ENCODE measurements at regions not wholly inside any gene's neighbourhood (a gene's known extent, or its start where the extent isn't known, plus 50 kb on each side); places are given as distances from the start of the nearest gene placed in this dataset.
A peak's percentile ranks its signal among the peaks of the same experiment; 100 is the strongest.
"Not testable (repeated sequence)": the region's sequence is repeated elsewhere in the genome, so short reads cannot be mapped to it uniquely, and the experiment has no call there.

GRCh38 chr18:34480162-34480700 is 229.9 kb upstream of the DTNA start:
- no peak for DNase-seq (ENCODE audit: low read depth in 2 of 2)

- no peak for DNase-seq (ENCODE audit: low read depth in 2 of 2)
These were observed 227.9 kb upstream of the DTNA start for GRCh38 chr18:34482204-34482603.

- no peak for DNase-seq (ENCODE audit: low read depth in 2 of 2)
These were observed 226.9 kb upstream of the DTNA start for GRCh38 chr18:34483198-34483597.

GRCh38 chr18:34491719-34492118 is 218.4 kb upstream of the DTNA start:
- no peak for DNase-seq (ENCODE audit: low read depth in 2 of 2)

- no peak for DNase-seq (ENCODE audit: low read depth in 2 of 2)
These were observed 217.4 kb upstream of the DTNA start for GRCh38 chr18:34492652-34493051.

- DNase-seq (ENCODE audit: low read depth in 2 of 2): peak; percentile 31 to 34
These were observed 217.0 kb upstream of the DTNA start for GRCh38 chr18:34493099-34493544.

GRCh38 chr18:34493566-34494358 is 216.3 kb upstream of the DTNA start:
- no peak for DNase-seq (ENCODE audit: low read depth in 2 of 2)

- DNase-seq (ENCODE audit: low read depth in 2 of 2): no peak
These were observed 215.8 kb upstream of the DTNA start for GRCh38 chr18:34494359-34494696.

- no peak for DNase-seq (ENCODE audit: low read depth in 2 of 2)
These were observed 214.6 kb upstream of the DTNA start for GRCh38 chr18:34495506-34495905.

GRCh38 chr18:34501553-34501952 is 208.5 kb upstream of the DTNA start:
- no peak for DNase-seq (ENCODE audit: low read depth in 2 of 2)

- DNase-seq (ENCODE audit: low read depth in 2 of 2): no peak
These were observed 203.9 kb upstream of the DTNA start for GRCh38 chr18:34506198-34506597.

GRCh38 chr18:34509163-34509562 is 200.9 kb upstream of the DTNA start:
- no peak for DNase-seq (ENCODE audit: low read depth in 2 of 2)

- DNase-seq (ENCODE audit: low read depth in 2 of 2): no peak
These were observed 200.1 kb upstream of the DTNA start for GRCh38 chr18:34509879-34510586.

GRCh38 chr18:34510926-34511325 is 199.2 kb upstream of the DTNA start:
- DNase-seq (ENCODE audit: low read depth in 2 of 2): no peak

- no peak for DNase-seq (ENCODE audit: low read depth in 2 of 2)
These were observed 198.7 kb upstream of the DTNA start for GRCh38 chr18:34511435-34511834.

- no peak for DNase-seq (ENCODE audit: low read depth in 2 of 2)
These were observed 198.2 kb upstream of the DTNA start for GRCh38 chr18:34511879-34512278.

- no peak for DNase-seq (ENCODE audit: low read depth in 2 of 2)
These were observed 195.9 kb upstream of the DTNA start for GRCh38 chr18:34514238-34514637.

- DNase-seq (ENCODE audit: low read depth in 2 of 2): no peak
These were observed 195.1 kb upstream of the DTNA start for GRCh38 chr18:34514957-34515356.

- DNase-seq (ENCODE audit: low read depth in 2 of 2): not testable (repeated sequence)
These were observed 193.7 kb upstream of the DTNA start for GRCh38 chr18:34516355-34516754.

GRCh38 chr18:34516996-34517395 is 193.1 kb upstream of the DTNA start:
- not testable (repeated sequence) for DNase-seq (ENCODE audit: low read depth in 2 of 2)

GRCh38 chr18:34521040-34521439 is 189.1 kb upstream of the DTNA start:
- DNase-seq (ENCODE audit: low read depth in 2 of 2): no peak

- no peak for DNase-seq (ENCODE audit: low read depth in 2 of 2)
These were observed 187.5 kb upstream of the DTNA start for GRCh38 chr18:34522603-34523002.

- DNase-seq (ENCODE audit: low read depth in 2 of 2): no peak
These were observed 184.9 kb upstream of the DTNA start for GRCh38 chr18:34525244-34525643.
